Endothelial cell of umbilical vein (primary cell): ENCODE measurements at regions not wholly inside any gene's neighbourhood (a gene's known extent, or its start where the extent isn't known, plus 50 kb on each side); places are given as distances from the start of the nearest gene placed in this dataset.

Source experiments
- BruUV-seq: library from RNA; stranded (reverse); fragments of 400-500 nt; replicated peaks from 2 replicates; lab custom pipeline; 2021; lab: Mats Ljungman, UMichigan
- CTCF ChIA-PET: fragments of 300-600, 350-600 bp; sonication (Branson Sonifier 250); formaldehyde crosslinking; loops from one replicate; lab custom pipeline; 2021; ENCODE audit warnings: antibody characterized with exemption, inconsistent platforms; lab: Charles Lee
- POLR2A ChIA-PET: fragments of 300-600, 350-600 bp; sonication (Branson Sonifier 250); formaldehyde crosslinking; loops from one replicate; lab custom pipeline; 2021; ENCODE audit warnings: antibody characterized with exemption, inconsistent platforms; lab: Charles Lee
- DNase-seq: peaks from one replicate; pipeline ENCODE4 v3.0.0-alpha.2; 2011; ENCODE audit warnings: low read depth, low spot score
- FAIRE-seq: peaks from 2 replicates; lab custom pipeline; 2011; peaks lifted over from hg19 to GRCh38; lab: Jason Lieb, UNC
- H2AFZ ChIP-seq: 2 replicates; pipeline ENCODE4 v1.6.0; 2012; ENCODE audit warnings: low read depth, low read length, control low read depth, inconsistent platforms
- H3K27ac ChIP-seq: 2 replicates; pipeline ENCODE4 v1.5.1; 2011; ENCODE audit warnings: low read depth, mild to moderate bottlenecking, control low read depth, low read length, moderate library complexity; ENCODE audit not compliant: insufficient read depth
- H3K27me3 ChIP-seq, 2 experiments: 2 replicates each; pipeline versions ENCODE4 v1.6.0 to v1.6.1; 2011; ENCODE audit warnings: low read length in 2 of 2, mixed read lengths in 1 of 2; ENCODE audit not compliant: control insufficient read depth in 2 of 2, insufficient read depth in 2 of 2
- H3K36me3 ChIP-seq, 2 experiments: 2 replicates in 1 of 2; 3 replicates in 1 of 2; pipeline ENCODE4 v1.5.1; 2011; ENCODE audit warnings: low read length in 2 of 2, mild to moderate bottlenecking in 1 of 2, moderate library complexity in 1 of 2; ENCODE audit not compliant: control insufficient read depth in 2 of 2, insufficient read depth in 2 of 2; ENCODE audit errors: extremely low read depth in 1 of 2
- H3K4me1 ChIP-seq: 3 replicates; pipeline ENCODE4 v1.5.1; 2011; ENCODE audit warnings: mild to moderate bottlenecking, low read length; ENCODE audit not compliant: control insufficient read depth, insufficient read depth; ENCODE audit errors: extremely low read depth
- H3K4me2 ChIP-seq: 2 replicates; pipeline ENCODE4 v1.6.1; 2011; ENCODE audit warnings: low read length, control low read depth, mixed read lengths; ENCODE audit not compliant: insufficient read depth
- H3K4me3 ChIP-seq, 3 experiments: fragments of 200-600 bp in 1 of 3; sonication (generic), shearing (Covaris generic) in 1 of 3; replicated peaks in 1 of 3; 2 replicates each; pipeline ENCODE4 v1.5.1; 2011 to 2016; ENCODE audit warnings: control low read depth in 3 of 3, low read length in 3 of 3, mild to moderate bottlenecking in 2 of 3, inconsistent platforms in 1 of 3, low read depth in 1 of 3, moderate library complexity in 1 of 3; ENCODE audit not compliant: insufficient read depth in 1 of 3
- H3K79me2 ChIP-seq: 2 replicates; pipeline ENCODE4 v1.6.0; 2012; ENCODE audit warnings: low read length, inconsistent platforms; ENCODE audit not compliant: control insufficient read depth, insufficient read depth
- H3K9ac ChIP-seq: replicated peaks from 2 replicates; pipeline ENCODE3; 2011; ENCODE audit warnings: low read length, control low read depth; ENCODE audit not compliant: insufficient read depth; ENCODE audit errors: extremely low read depth
- H3K9me1 ChIP-seq: replicated peaks from 3 replicates; pipeline ENCODE4 v1.6.0; 2011; ENCODE audit warnings: mild to moderate bottlenecking, low read length; ENCODE audit not compliant: control insufficient read depth, insufficient read depth; ENCODE audit errors: extremely low read depth
- H3K9me3 ChIP-seq: replicated peaks from 2 replicates; pipeline ENCODE4 v1.5.1; 2012; ENCODE audit warnings: low read length, inconsistent platforms; ENCODE audit not compliant: control insufficient read depth, insufficient read depth
- H4K20me1 ChIP-seq: replicated peaks from 2 replicates; pipeline ENCODE3; 2011; ENCODE audit warnings: mild to moderate bottlenecking, low read length; ENCODE audit not compliant: control insufficient read depth, insufficient read depth; ENCODE audit errors: extremely low read depth
- CTCF ChIP-seq, 2 donors: IDR thresholded peaks; 1 replicate in 1 of 2; 2 replicates in 1 of 2; pipeline ENCODE4 v1.5.1; 2011; ENCODE audit warnings: low read length in 2 of 2, mild to moderate bottlenecking in 2 of 2, moderate library complexity in 2 of 2, control low read depth in 1 of 2, inconsistent platforms in 1 of 2, low read depth in 1 of 2; ENCODE audit not compliant: insufficient read depth in 1 of 2; ENCODE audit errors: extremely low read depth in 1 of 2
- EZH2 ChIP-seq: IDR thresholded peaks from 2 replicates; pipeline ENCODE4 v1.6.1; 2012; ENCODE audit warnings: borderline replicate concordance, low read depth, mild to moderate bottlenecking, moderate library complexity, low read length, inconsistent platforms; ENCODE audit not compliant: severe bottlenecking
- FOS ChIP-seq: IDR thresholded peaks from 2 replicates; pipeline ENCODE4 v1.6.1; 2011; ENCODE audit warnings: mild to moderate bottlenecking, low read length, moderate library complexity, borderline replicate concordance; ENCODE audit not compliant: insufficient read depth
- GATA2 ChIP-seq: IDR thresholded peaks from 2 replicates; pipeline ENCODE4 v1.7.0; 2011; ENCODE audit warnings: low read depth, mild to moderate bottlenecking, moderate library complexity, mixed read lengths, low read length; ENCODE audit not compliant: insufficient read length, insufficient read depth
- JUN ChIP-seq: IDR thresholded peaks from 2 replicates; pipeline ENCODE4 v1.6.1; 2011; ENCODE audit warnings: borderline replicate concordance, low read depth; ENCODE audit not compliant: insufficient read length, insufficient read depth
- MAX ChIP-seq: IDR thresholded peaks from 2 replicates; pipeline ENCODE4 v1.6.1; 2011; ENCODE audit not compliant: insufficient read depth, insufficient read length
- MYC ChIP-seq: IDR thresholded peaks from one replicate; pipeline ENCODE4 v1.6.1; 2011; ENCODE audit warnings: mild to moderate bottlenecking, low read depth, low read length
- POLR2A ChIP-seq: IDR thresholded peaks from 2 replicates; pipeline ENCODE4 v1.6.1; 2012; ENCODE audit warnings: low read depth, mild to moderate bottlenecking, control low read depth, low read length
- POLR2AphosphoS5 ChIP-seq: IDR thresholded peaks from 2 replicates; pipeline ENCODE4 v1.6.1; 2012; ENCODE audit warnings: low read depth, mild to moderate bottlenecking, control low read depth, low read length, moderate library complexity; ENCODE audit not compliant: insufficient read depth
- dilution Hi-C: fragments of 300-500 bp; cut with MboI; formaldehyde crosslinking; loops from one replicate; pipeline ENCODE4 v1.15.0; 2019; ENCODE audit warnings: low sequenced_read_pairs; ENCODE audit not compliant: extremely low pct_ligation_motif_present
- intact Hi-C: fragments of 100-400 bp; cut with micrococcal nuclease; formaldehyde crosslinking; loops from one replicate; pipeline ENCODE4 v1.10.0; 2022

DNA sequence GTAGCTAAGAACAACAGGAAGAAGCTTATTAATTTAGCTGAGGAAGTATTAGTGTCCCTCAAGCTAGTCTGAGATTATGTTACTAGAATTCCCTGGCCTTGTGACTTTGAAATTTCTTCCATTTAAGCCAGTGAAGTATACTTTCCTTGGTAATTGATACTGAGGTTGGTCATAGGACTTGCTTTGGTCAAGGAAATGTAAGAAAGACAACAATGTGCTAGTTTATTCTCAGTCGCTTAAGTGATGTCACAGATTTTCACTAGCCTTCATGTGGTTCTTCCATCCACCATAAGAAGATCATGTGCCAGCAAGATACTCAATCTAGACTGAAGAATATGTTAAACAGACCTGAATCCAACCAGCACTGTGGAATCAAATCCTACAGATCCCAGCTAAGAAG, 1140.1 kb downstream of the TECRL start:
- intact Hi-C loops, result no loop called here
- ChIA-PET POLR2A (no interaction called here), CTCF (no interaction called here)
- FAIRE-seq (no peak), DNase-seq (no peak)
- Histone ChIP-seq H3K36me3 (no peaks in the 10 kb centered on the region), H3K79me2 (no peaks in the 10 kb centered on the region), H4K20me1 (no peaks in the 10 kb centered on the region), H3K9me3 (no peaks in the 10 kb centered on the region), H3K27me3 (no peaks in the 10 kb centered on the region), H3K4me1 (no peaks in the 10 kb centered on the region), H2AFZ (no peak overlapping the region), H3K9ac (no peak overlapping the region), H3K4me2 (no peak overlapping the region), H3K9me1 (no peaks in the 10 kb centered on the region), H3K4me3 (no peak overlapping the region), H3K27ac (no peak overlapping the region)
- dilution Hi-C loops, result no loop called here
- TF ChIP-seq CTCF (IDR thresholded peaks at IDR 0.05; ENCODE audit: extremely low read depth in 1 of 2, insufficient read depth in 1 of 2, low read depth in 1 of 2, low read length in 2 of 2), result no peak
- TF ChIP-seq MAX, result no peak
- BruUV-seq, result no TSS peak

DNA sequence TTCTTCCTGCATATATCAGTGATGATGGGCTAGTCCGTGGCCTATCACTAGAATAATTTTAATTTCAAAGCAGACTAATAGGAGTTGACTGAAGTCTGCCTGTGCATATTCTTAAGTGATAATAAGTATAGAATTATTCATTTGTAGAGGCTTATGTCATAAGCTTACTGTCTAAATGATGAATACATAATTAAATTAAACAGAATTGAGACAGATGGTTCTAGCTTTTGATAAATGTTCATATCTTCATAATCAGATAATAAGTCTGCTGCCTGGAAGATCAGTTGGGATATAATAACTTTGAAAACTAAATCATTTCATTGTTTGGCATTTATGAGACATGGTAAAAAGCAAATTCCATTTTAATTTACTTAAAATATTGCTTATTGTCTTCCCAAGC, 1175.6 kb downstream of the TECRL start:
- Histone ChIP-seq H3K27ac (no peak overlapping the region), H3K27me3 (no peaks in the 10 kb centered on the region), H3K4me1 (no peaks in the 10 kb centered on the region), H3K9me1 (no peaks in the 10 kb centered on the region), H3K9me3 (no peaks in the 10 kb centered on the region), H3K79me2 (no peaks in the 10 kb centered on the region), H2AFZ (no peak overlapping the region), H4K20me1 (no peaks in the 10 kb centered on the region), H3K36me3 (no peaks in the 10 kb centered on the region), H3K4me2 (no peak overlapping the region), H3K4me3 (no peak overlapping the region), H3K9ac (no peak overlapping the region)
- CTCF ChIA-PET, result no interaction called here
- dilution Hi-C loops (no loop called here), intact Hi-C loops (no loop called here)
- TF ChIP-seq EZH2 (no peak), MYC (no peak), POLR2A (no peak), JUN (no peak), CTCF (IDR thresholded peaks at IDR 0.05; ENCODE audit: extremely low read depth in 1 of 2, insufficient read depth in 1 of 2, low read depth in 1 of 2, low read length in 2 of 2) (no peak), FOS (no peak), GATA2 (no peak), MAX (no peak), POLR2AphosphoS5 (no peak)
- no peak for FAIRE-seq
- no TSS peak for BruUV-seq
- DNase-seq, result no peak
- POLR2A ChIA-PET, result no interaction called here
